ENCODE measurements at regions not wholly inside any gene's neighbourhood (a gene's known extent, or its start where the extent isn't known, plus 50 kb on each side); places are given as distances from the start of the nearest gene placed in this dataset.

GRCh38 chr10:71001470-71001869, 113.1 kb upstream of the PCBD1 start:
- Histone ChIP-seq H3K4me1 (replicated peaks) (no peaks in the 10 kb centered on the region), H3K4me3 (no peak overlapping the region), H3K9me3 (no peaks in the 10 kb centered on the region), H3K27me3 (replicated peaks; ENCODE audit: insufficient read depth) (no peaks in the 10 kb centered on the region), H3K27ac (no peak overlapping the region), H3K36me3 (no peaks in the 10 kb centered on the region)
- 46% methylated on average over 2 of the region's 2 CpGs for WGBS
- TF ChIP-seq CTCF (IDR thresholded peaks at IDR 0.05) = no peak
- no peak for TF ChIP-seq POLR2AphosphoS5 (IDR thresholded peaks at IDR 0.05)
- TF ChIP-seq POLR2A (IDR thresholded peaks at IDR 0.05) = no peak
- intact Hi-C loops (cut with DNase I) = no loop called here
- no peak for DNase-seq (ENCODE audit: low spot score)

DNA sequence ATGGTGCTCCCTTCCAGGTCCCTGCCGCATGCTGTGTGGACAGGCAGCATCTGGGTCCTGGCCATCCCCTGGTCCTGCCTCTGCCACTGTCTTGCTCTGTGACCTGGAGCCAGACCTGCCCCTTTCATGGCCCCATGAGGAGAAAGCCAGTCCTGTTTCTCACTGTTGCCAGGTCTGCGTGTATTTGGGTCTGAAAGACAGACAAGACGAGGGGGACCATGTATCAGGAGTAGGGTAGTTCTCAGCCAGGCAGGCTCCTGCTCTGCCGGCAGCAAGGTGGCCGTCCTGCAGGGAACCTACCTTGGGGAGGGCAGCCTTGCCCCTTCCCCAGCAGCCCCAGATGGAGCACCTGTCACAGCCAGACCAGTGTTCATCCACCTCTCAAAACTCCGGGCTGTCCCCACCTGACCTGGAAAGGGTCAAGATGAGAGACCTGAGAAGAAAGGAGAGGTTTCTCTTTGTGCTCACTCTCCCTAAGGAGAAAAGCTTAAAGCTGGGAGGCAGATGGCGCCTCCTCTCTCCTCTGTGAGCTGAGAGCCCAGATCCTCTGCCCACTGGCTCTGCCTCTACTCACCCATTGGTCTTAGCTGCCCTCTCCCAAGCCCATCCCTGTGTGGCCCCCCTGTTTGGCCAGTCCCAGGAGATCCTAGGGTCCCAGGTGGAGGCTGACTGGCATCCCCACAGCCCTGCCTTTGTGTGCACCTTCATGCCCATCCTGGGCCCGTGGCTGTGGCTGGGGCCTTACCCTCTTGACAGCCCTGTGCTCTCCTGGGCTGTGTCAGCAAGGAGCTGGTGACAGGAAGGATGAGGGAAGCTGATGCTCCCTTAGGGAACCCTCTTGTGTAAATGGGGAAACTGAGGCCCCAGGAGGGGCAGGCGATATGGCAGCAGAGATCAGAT, 116.1 kb upstream of the PCBD1 start:
- Histone ChIP-seq H3K27ac (no peak overlapping the region), H3K4me3 (no peak overlapping the region), H3K4me1 (replicated peaks) (no peaks in the 10 kb centered on the region), H3K9me3 (no peaks in the 10 kb centered on the region), H3K27me3 (replicated peaks; ENCODE audit: insufficient read depth) (no peaks in the 10 kb centered on the region), H3K36me3 (no peaks in the 10 kb centered on the region)
- intact Hi-C loops (cut with DNase I) = no loop called here
- DNase-seq (ENCODE audit: low spot score) = no peak
- TF ChIP-seq POLR2AphosphoS5 (IDR thresholded peaks at IDR 0.05) (no peak), POLR2A (IDR thresholded peaks at IDR 0.05) (no peak), CTCF (IDR thresholded peaks at IDR 0.05) (no peak)
- 95% methylated on average over 9 of the region's 9 CpGs for WGBS

- Histone ChIP-seq H3K4me1 (replicated peaks) (no peaks in the 10 kb centered on the region), H3K36me3 (no peaks in the 10 kb centered on the region), H3K27me3 (replicated peaks; ENCODE audit: insufficient read depth) (no peaks in the 10 kb centered on the region), H3K4me3 (no peak overlapping the region), H3K27ac (no peak overlapping the region), H3K9me3 (no peaks in the 10 kb centered on the region)
- TF ChIP-seq POLR2AphosphoS5 (IDR thresholded peaks at IDR 0.05) (no peak), POLR2A (IDR thresholded peaks at IDR 0.05) (no peak), CTCF (IDR thresholded peaks at IDR 0.05) (no peak)
- 81% methylated on average over 21 of the region's 23 CpGs for WGBS
- intact Hi-C loops (cut with DNase I) = no loop called here
- no peak for DNase-seq (ENCODE audit: low spot score)
These were observed 117.3 kb upstream of the PCBD1 start for GRCh38 chr10:71005337-71006305.

- H3K4me1 ChIP-seq (replicated peaks) = no peaks in the 10 kb centered on the region
- WGBS = 83% methylated on average over 4 of the region's 4 CpGs
- H3K36me3 ChIP-seq = no peaks in the 10 kb centered on the region
- H3K27ac ChIP-seq = no peak overlapping the region
- intact Hi-C loops (cut with DNase I) = no loop called here
- TF ChIP-seq POLR2AphosphoS5 (IDR thresholded peaks at IDR 0.05) (no peak), CTCF (IDR thresholded peaks at IDR 0.05) (no peak), POLR2A (IDR thresholded peaks at IDR 0.05) (no peak)
- no peaks in the 10 kb centered on the region for H3K27me3 ChIP-seq (replicated peaks; ENCODE audit: insufficient read depth)
- no peak for DNase-seq (ENCODE audit: low spot score)
- H3K4me3 ChIP-seq = no peak overlapping the region
- H3K9me3 ChIP-seq = no peaks in the 10 kb centered on the region
These were observed 118.1 kb upstream of the PCBD1 start for GRCh38 chr10:71006506-71006905.
